ENCODE measurements at regions not wholly inside any gene's neighbourhood (a gene's known extent, or its start where the extent isn't known, plus 50 kb on each side); places are given as distances from the start of the nearest gene placed in this dataset.

DNA sequence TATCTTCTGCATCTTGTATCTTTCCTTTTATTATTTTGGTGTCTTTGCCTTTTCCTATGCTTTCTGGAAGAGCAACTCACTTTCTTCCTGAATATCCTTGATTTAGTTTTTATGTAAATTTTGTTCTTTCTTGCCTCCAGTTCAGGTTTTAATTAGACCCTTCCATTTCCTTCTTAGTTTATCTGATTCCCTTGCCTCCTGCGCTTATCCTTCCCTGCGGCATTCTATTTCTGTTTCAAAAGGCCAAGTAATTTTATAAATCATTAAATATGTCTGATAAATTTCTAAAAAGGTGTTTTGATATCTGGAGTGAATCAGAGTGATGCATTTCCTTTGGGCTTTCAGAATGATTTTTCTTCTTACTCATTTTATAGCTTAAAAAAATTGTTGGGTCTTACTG lies 167.7 kb upstream of the WDR11 start:
- no peak for DNase-seq (ENCODE audit: extremely low read depth in 1 of 4, low spot score in 3 of 4)
- ChIA-PET CTCF (ENCODE audit: low intra/inter-chr PET ratio) (no interaction called here), POLR2A (no interaction called here)
- Histone ChIP-seq H3K79me2 (ENCODE audit: control insufficient read depth, insufficient read depth, low read length) (no peaks in the 10 kb centered on the region), H3K27me3 (ENCODE audit: control insufficient read depth in 2 of 2, insufficient read depth in 2 of 2, low read length in 2 of 2) (no peaks in the 10 kb centered on the region), H3K36me3 (ENCODE audit: control insufficient read depth, insufficient read depth, low read length) (no peaks in the 10 kb centered on the region), H2AFZ (ENCODE audit: low read depth, low read length) (no peak overlapping the region), H3K9ac (ENCODE audit: insufficient read depth in 1 of 2, low read depth in 2 of 2, low read length in 2 of 2) (no peak overlapping the region), H3K9me1 (ENCODE audit: control insufficient read depth, insufficient read depth, low read length) (no peaks in the 10 kb centered on the region), H3K4me1 (replicated peaks in 1 of 2; ENCODE audit: control insufficient read depth in 2 of 2, insufficient read depth in 2 of 2, low read length in 2 of 2) (no peaks in the 10 kb centered on the region), H3K4me3 (no peak overlapping the region), H3K27ac (ENCODE audit: extremely low read depth, low read depth, low read length) (no peak overlapping the region), H4K20me1 (replicated peaks; ENCODE audit: control insufficient read depth, insufficient read depth, low read length) (no peaks in the 10 kb centered on the region), H3K4me2 (ENCODE audit: insufficient read depth, low read length) (no peak overlapping the region), H3K9me3 (replicated peaks; ENCODE audit: control insufficient read depth, insufficient read depth, low read depth, low read length) (no peaks in the 10 kb centered on the region)
- FAIRE-seq = no peak
- no TSS peak for BruUV-seq (replicated peaks)
- in situ Hi-C loops (cut with MboI) = no loop called here
- ATAC-seq = no peak
- intact Hi-C loops (cut with micrococcal nuclease) = no loop called here
- WGBS (ENCODE audit: insufficient coverage, low coverage, missing lambda C conversion rate) = 0% methylated on average over 2 of the region's 2 CpGs
- TF ChIP-seq ZNF133 (CRISPR knock-in tag; IDR thresholded peaks at IDR 0.05) (no peak), RUNX1 (IDR thresholded peaks at IDR 0.05; ENCODE audit: low read depth) (no peak), BMI1 (IDR thresholded peaks at IDR 0.05; ENCODE audit: low read length) (no peak), ZNF75A (CRISPR knock-in tag; IDR thresholded peaks at IDR 0.05) (no peak), WHSC1 (IDR thresholded peaks at IDR 0.05; ENCODE audit: low read length) (no peak), NONO (IDR thresholded peaks at IDR 0.05; ENCODE audit: low read depth in 2 of 2, low read length in 1 of 2) (no peak), BACH1 (tag; IDR thresholded peaks at IDR 0.05) (no peak), CHD2 (IDR thresholded peaks at IDR 0.05; ENCODE audit: low read depth, low read length) (no peak), KLF6 (CRISPR knock-in tag; IDR thresholded peaks at IDR 0.05; ENCODE audit: borderline replicate concordance) (no peak), HMG20A (CRISPR knock-in tag; conservative IDR thresholded peaks at IDR 0.05) (no peak), NUFIP1 (IDR thresholded peaks at IDR 0.05; ENCODE audit: partially characterized antibody) (no peak)
- TF ChIP-seq, protein P1, sequence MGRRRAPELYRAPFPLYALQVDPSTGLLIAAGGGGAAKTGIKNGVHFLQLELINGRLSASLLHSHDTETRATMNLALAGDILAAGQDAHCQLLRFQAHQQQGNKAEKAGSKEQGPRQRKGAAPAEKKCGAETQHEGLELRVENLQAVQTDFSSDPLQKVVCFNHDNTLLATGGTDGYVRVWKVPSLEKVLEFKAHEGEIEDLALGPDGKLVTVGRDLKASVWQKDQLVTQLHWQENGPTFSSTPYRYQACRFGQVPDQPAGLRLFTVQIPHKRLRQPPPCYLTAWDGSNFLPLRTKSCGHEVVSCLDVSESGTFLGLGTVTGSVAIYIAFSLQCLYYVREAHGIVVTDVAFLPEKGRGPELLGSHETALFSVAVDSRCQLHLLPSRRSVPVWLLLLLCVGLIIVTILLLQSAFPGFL (CRISPR knock-in tag; IDR thresholded peaks at IDR 0.05) = no peak
